GM12865 (cell line): ENCODE measurements at regions not wholly inside any gene's neighbourhood (a gene's known extent, or its start where the extent isn't known, plus 50 kb on each side); places are given as distances from the start of the nearest gene placed in this dataset.

Experiments used
- DNase-seq: peaks from one replicate; pipeline ENCODE4 v3.0.0; 2010; ENCODE audit warnings: low read depth
- H3K4me3 ChIP-seq: 2 replicates; pipeline ENCODE4 v1.5.1; 2011; ENCODE audit warnings: mild to moderate bottlenecking, low read depth, low read length, control low read depth
- CTCF ChIP-seq: IDR thresholded peaks from 2 replicates; pipeline ENCODE4 v1.5.1; 2011; ENCODE audit warnings: low read length, control low read depth, low read depth, inconsistent platforms; ENCODE audit not compliant: insufficient read depth; ENCODE audit errors: missing control alignments

DNA sequence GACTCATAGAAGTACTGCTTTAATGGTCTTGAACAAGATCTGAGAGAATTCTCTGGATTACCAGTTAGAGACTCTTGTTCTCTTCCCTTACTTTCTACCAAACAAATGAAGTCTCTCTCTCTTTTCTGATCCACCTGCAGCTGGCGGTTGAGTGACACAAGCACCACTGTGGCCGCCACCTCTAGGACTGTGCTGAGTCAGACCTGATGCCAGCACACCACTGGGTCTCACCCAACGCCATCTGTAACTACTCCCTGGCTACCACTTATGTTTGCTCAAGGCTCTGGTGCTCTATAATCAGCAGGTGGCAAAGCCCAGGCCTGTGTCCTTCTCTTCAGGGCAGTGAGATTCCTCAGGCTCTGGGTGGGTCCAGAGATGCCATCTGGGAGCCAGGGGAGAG, 1173.5 kb downstream of the RPA4 start:
- no peak for TF ChIP-seq CTCF
- no peak overlapping the region for H3K4me3 ChIP-seq
- no peak for DNase-seq

DNA sequence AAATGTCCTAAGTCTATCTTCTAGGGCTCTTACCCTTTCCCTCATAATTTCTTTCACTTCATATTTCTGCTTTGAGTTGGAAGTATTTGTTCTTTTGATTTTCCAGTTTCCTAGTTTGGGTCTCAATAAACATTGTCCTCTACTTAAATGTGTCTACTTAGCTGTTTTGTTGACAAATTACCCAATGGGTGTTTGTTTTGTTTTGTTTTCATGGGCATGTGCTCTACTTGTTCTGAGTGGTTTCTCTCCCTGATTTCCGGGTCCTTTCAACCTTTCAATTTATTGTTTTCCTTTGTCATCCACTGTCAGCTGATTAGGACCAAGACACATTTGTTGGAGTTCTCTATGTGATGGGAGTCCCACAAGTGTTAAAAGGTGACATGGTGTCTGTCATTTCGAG, 1181.4 kb downstream of the RPA4 start:
- no peak for DNase-seq
- no peak overlapping the region for H3K4me3 ChIP-seq
- TF ChIP-seq CTCF, result no peak

DNA sequence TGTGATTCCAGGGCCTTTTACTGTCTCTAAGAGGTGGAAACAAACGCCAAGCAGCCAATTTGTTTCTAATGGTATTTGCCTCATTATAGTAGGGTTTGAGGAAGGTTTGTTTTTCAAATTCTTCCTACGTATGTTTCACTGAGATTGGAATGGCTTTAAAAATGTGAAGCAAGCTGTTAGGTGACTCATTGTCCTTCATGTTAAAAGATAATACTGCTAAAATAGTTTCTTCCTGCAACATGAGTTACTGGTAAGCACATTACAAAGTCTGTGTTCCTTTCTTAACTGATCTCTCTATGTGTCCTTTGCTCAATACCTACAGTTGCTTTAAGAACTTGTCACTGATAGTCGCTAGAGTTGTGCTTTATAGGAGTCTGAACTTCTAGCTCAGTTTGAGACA, 1183.9 kb downstream of the RPA4 start:
- TF ChIP-seq CTCF, result no peak
- DNase-seq, result no peak
- H3K4me3 ChIP-seq, result no peak overlapping the region

DNA sequence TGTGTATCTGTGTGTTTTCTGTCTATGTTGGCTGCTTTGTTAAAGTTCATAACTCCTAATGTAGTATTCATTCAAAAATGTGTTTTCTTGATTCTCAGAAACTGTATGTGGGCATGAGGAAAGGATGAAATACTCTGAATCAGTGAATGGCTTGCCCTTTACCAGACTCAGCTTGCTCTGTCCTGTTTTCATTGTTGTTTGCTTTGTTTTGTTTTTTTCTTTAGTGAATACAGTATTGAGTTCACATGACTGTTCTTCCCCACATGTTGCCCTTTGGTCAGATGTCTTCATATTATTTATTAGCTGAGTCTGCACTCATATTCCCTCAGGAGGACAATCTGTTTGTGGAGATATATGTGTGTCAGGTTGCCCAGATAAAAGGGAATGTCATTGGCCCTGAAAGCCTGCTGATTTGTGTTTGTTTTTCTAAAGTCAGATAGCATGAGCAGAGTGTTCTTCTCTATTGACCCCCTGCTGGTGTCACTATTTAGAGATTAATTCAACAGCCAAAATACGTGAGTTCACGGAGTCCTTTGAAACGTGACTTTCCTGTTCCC, 1184.4 kb downstream of the RPA4 start:
- H3K4me3 ChIP-seq, result no peak overlapping the region
- no peak for TF ChIP-seq CTCF
- DNase-seq, result no peak

GRCh38 chrX:98071331-98071730, 1187.6 kb downstream of the RPA4 start:
- no peak for DNase-seq
- no peak overlapping the region for H3K4me3 ChIP-seq
- no peak for TF ChIP-seq CTCF

DNA sequence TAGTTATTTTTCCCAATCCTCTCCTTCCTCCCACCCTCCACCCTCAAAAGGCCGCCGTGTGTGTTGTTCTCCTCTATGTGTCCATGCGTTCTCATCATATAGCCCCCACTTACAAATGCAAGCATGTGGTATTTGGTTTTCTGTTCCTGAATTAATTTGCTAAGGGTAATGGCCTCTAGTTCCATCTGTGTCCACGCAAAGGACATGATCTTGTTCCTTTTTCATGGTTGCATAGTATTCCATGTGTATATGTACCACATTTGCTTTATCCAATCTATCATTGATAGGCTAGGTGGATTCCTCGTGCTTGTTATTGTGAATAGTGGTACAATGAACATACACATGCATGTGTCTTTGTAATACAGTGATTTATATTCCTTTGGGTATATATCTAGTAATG, 1193.7 kb downstream of the RPA4 start:
- no peak overlapping the region for H3K4me3 ChIP-seq
- no peak for TF ChIP-seq CTCF
- DNase-seq, result no peak

DNA sequence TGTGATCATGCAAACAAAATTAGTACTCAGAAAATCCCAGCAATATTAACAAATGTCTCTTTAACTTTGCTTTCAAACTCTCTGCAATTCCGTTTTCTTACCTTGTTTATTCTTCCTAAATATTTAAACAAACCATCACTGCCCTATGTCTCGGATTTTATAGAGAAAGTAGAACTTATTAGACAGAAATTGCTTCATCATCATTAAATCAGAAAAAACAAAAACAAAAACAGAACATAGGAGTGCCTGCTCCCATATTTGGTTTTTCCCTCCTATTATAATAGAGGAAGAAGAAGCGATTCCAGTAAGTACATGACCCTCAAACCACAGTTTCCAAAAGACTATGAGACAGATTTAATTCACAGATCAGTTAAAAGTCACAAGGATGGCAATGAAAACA, 1228.0 kb downstream of the RPA4 start:
- DNase-seq, result no peak
- H3K4me3 ChIP-seq, result no peak overlapping the region
- TF ChIP-seq CTCF, result no peak
